IPS-NIHi7 (cell line): ENCODE measurements at regions not wholly inside any gene's neighbourhood (a gene's known extent, or its start where the extent isn't known, plus 50 kb on each side); places are given as distances from the start of the nearest gene placed in this dataset.
A peak's percentile ranks its signal among the peaks of the same experiment; 100 is the strongest.
"Not testable (repeated sequence)": the region's sequence is repeated elsewhere in the genome, so short reads cannot be mapped to it uniquely, and the experiment has no call there.

Experiments
- DNase-seq: peaks from one replicate; pipeline ENCODE4 v3.0.0; 2012; ENCODE audit warnings: mixed read lengths; ENCODE audit errors: extremely low spot score

- no peak for DNase-seq
These were observed 1398.6 kb upstream of the ALCAM start for GRCh38 chr3:103968131-103968530.

- no peak for DNase-seq
These were observed 1398.0 kb upstream of the ALCAM start for GRCh38 chr3:103968751-103969150.

GRCh38 chr3:103976931-103977339 lies 1389.8 kb upstream of the ALCAM start:
- no peak for DNase-seq

- no peak for DNase-seq
These were observed 1389.3 kb upstream of the ALCAM start for GRCh38 chr3:103977417-103977816.

- peak; percentile 50 for DNase-seq
These were observed 1375.1 kb upstream of the ALCAM start for GRCh38 chr3:103991461-103992115.

GRCh38 chr3:103992469-103992868 lies 1374.2 kb upstream of the ALCAM start:
- DNase-seq: peak; percentile 8

GRCh38 chr3:104004956-104005355 lies 1361.8 kb upstream of the ALCAM start:
- no peak for DNase-seq

- no peak for DNase-seq
These were observed 1360.9 kb upstream of the ALCAM start for GRCh38 chr3:104005815-104006214.

GRCh38 chr3:104018541-104018940 lies 1348.2 kb upstream of the ALCAM start:
- DNase-seq: no peak

GRCh38 chr3:104031598-104031997 lies 1335.1 kb upstream of the ALCAM start:
- no peak for DNase-seq

GRCh38 chr3:104032283-104032682 lies 1334.4 kb upstream of the ALCAM start:
- DNase-seq: peak; percentile 14

GRCh38 chr3:104040896-104041295 lies 1325.8 kb upstream of the ALCAM start:
- DNase-seq: no peak

- not testable (repeated sequence) for DNase-seq
These were observed 1323.6 kb upstream of the ALCAM start for GRCh38 chr3:104043001-104043543.

- DNase-seq: no peak
These were observed 1322.7 kb upstream of the ALCAM start for GRCh38 chr3:104044002-104044401.

GRCh38 chr3:104066658-104067057 lies 1300.1 kb upstream of the ALCAM start:
- DNase-seq: peak; percentile 10

- no peak for DNase-seq
These were observed 1297.6 kb upstream of the ALCAM start for GRCh38 chr3:104069114-104069513.

GRCh38 chr3:104070906-104071305 lies 1295.8 kb upstream of the ALCAM start:
- DNase-seq: no peak

- DNase-seq: no peak
These were observed 1286.6 kb upstream of the ALCAM start for GRCh38 chr3:104080088-104080626.

- no peak for DNase-seq
These were observed 1278.0 kb upstream of the ALCAM start for GRCh38 chr3:104088738-104089137.

GRCh38 chr3:104089987-104090386 lies 1276.7 kb upstream of the ALCAM start:
- DNase-seq: not testable (repeated sequence)

- DNase-seq: no peak
These were observed 1265.0 kb upstream of the ALCAM start for GRCh38 chr3:104101736-104102135.

GRCh38 chr3:104102386-104102785 lies 1264.3 kb upstream of the ALCAM start:
- DNase-seq: peak; percentile 61

GRCh38 chr3:104106276-104106675 lies 1260.4 kb upstream of the ALCAM start:
- DNase-seq: no peak

GRCh38 chr3:104108522-104108921 lies 1258.2 kb upstream of the ALCAM start:
- no peak for DNase-seq
